HG02571 (cell line): ENCODE measurements at regions not wholly inside any gene's neighbourhood (a gene's known extent, or its start where the extent isn't known, plus 50 kb on each side); places are given as distances from the start of the nearest gene placed in this dataset.

Experiments
- ATAC-seq: cut with Tn5 transposase; IDR thresholded peaks from one replicate; pipeline ENCODE4 v1.9.1; 2021; ENCODE audit warnings: mild to moderate bottlenecking, moderate library complexity; ENCODE audit not compliant: unreplicated experiment

GRCh38 chr13:73684750-73685149 is 449.5 kb downstream of the KLF12 start:
- ATAC-seq, result no peak

GRCh38 chr13:73684286-73684685 is 449.9 kb downstream of the KLF12 start:
- no peak for ATAC-seq

- no peak for ATAC-seq
These were observed 450.5 kb downstream of the KLF12 start for GRCh38 chr13:73683746-73684145.

GRCh38 chr13:73681779-73682178 is 452.4 kb downstream of the KLF12 start:
- no peak for ATAC-seq

GRCh38 chr13:73681015-73681414 is 453.2 kb downstream of the KLF12 start:
- no peak for ATAC-seq

GRCh38 chr13:73677048-73677601 is 457.1 kb downstream of the KLF12 start:
- no peak for ATAC-seq

- ATAC-seq, result no peak
These were observed 457.6 kb downstream of the KLF12 start for GRCh38 chr13:73676550-73677047.

GRCh38 chr13:73675821-73676220 is 458.4 kb downstream of the KLF12 start:
- ATAC-seq, result no peak

- ATAC-seq, result no peak
These were observed 459.6 kb downstream of the KLF12 start for GRCh38 chr13:73674570-73674969.

- ATAC-seq, result no peak
These were observed 460.3 kb downstream of the KLF12 start for GRCh38 chr13:73673931-73674330.

GRCh38 chr13:73672492-73672891 is 461.7 kb downstream of the KLF12 start:
- ATAC-seq, result no peak

GRCh38 chr13:73671732-73672131 is 462.5 kb downstream of the KLF12 start:
- ATAC-seq, result no peak

GRCh38 chr13:73671011-73671410 is 463.2 kb downstream of the KLF12 start:
- ATAC-seq, result no peak

- ATAC-seq, result no peak
These were observed 466.4 kb downstream of the KLF12 start for GRCh38 chr13:73667756-73668155.

GRCh38 chr13:73665261-73665660 is 468.9 kb downstream of the KLF12 start:
- no peak for ATAC-seq

- ATAC-seq, result no peak
These were observed 469.4 kb downstream of the KLF12 start for GRCh38 chr13:73664851-73665250.

- ATAC-seq, result no peak
These were observed 471.4 kb downstream of the KLF12 start for GRCh38 chr13:73662833-73663232.

GRCh38 chr13:73661687-73662425 is 472.3 kb downstream of the KLF12 start:
- ATAC-seq, result no peak

- no peak for ATAC-seq
These were observed 473.1 kb downstream of the KLF12 start for GRCh38 chr13:73661066-73661465.

GRCh38 chr13:73658639-73659038 is 475.6 kb downstream of the KLF12 start:
- ATAC-seq, result no peak

GRCh38 chr13:73657821-73658540 is 476.2 kb downstream of the KLF12 start:
- no peak for ATAC-seq

GRCh38 chr13:73656863-73657262 is 477.3 kb downstream of the KLF12 start:
- no peak for ATAC-seq
